ENCODE measurements at regions not wholly inside any gene's neighbourhood (a gene's known extent, or its start where the extent isn't known, plus 50 kb on each side); places are given as distances from the start of the nearest gene placed in this dataset.

GRCh38 chr12:67472539-67472938 is 176.0 kb upstream of the DYRK2 start:
- TF ChIP-seq EP300 (IDR thresholded peaks at IDR 0.05), result no peak
- no peak for TF ChIP-seq CTCF (IDR thresholded peaks at IDR 0.05)
- TF ChIP-seq POLR2AphosphoS5 (IDR thresholded peaks at IDR 0.05), result no peak
- no peak for TF ChIP-seq POLR2A (IDR thresholded peaks at IDR 0.05)

GRCh38 chr12:67474934-67475620 is 173.5 kb upstream of the DYRK2 start:
- Histone ChIP-seq H3K36me3 (no peaks in the 10 kb centered on the region), H3K4me1 (peaks cover 0 to 37% (median 22%) of the 10 kb centered on the region in 4 donors), H3K9me3 (no peaks in the 10 kb centered on the region), H3K27me3 (no peaks in the 10 kb centered on the region), H3K4me3 (no peak overlapping the region), H3K27ac (no peak overlapping the region)
- 39 to 79% methylated on average over 3 of the region's 3 CpGs for WGBS, 2 donors
- intact Hi-C loops (cut with DNase I), result no loop called here
- no peak for DNase-seq
- TF ChIP-seq POLR2A (IDR thresholded peaks at IDR 0.05), result no peak
- TF ChIP-seq EP300 (IDR thresholded peaks at IDR 0.05), result no peak
- no peak for TF ChIP-seq POLR2AphosphoS5 (IDR thresholded peaks at IDR 0.05)
- TF ChIP-seq CTCF (IDR thresholded peaks at IDR 0.05), result no peak

More at GRCh38 chr12:67472539-67472938, 176.0 kb upstream of the DYRK2 start:
- Histone ChIP-seq H3K9me3 (no peaks in the 10 kb centered on the region), H3K27ac (peak overlapping the region in 3 of 4 donors; percentile 11 to 57 (median 54)), H3K27me3 (no peaks in the 10 kb centered on the region), H3K4me1 (peaks cover 0 to 51% (median 33%) of the 10 kb centered on the region in 4 donors), H3K4me3 (no peak overlapping the region), H3K36me3 (no peaks in the 10 kb centered on the region)
- DNase-seq, result no peak
- WGBS, 2 donors, result 63 to 65% methylated on average over 1 of the region's 1 CpG
- intact Hi-C loops (cut with DNase I), result no loop called here

- no peak for DNase-seq
Observed at GRCh38 chr12:67475725-67476124, 172.8 kb upstream of the DYRK2 start.

GRCh38 chr12:67477681-67478265 is 170.8 kb upstream of the DYRK2 start:
- H3K4me3 ChIP-seq, result no peak overlapping the region
- no peaks in the 10 kb centered on the region for H3K9me3 ChIP-seq
- TF ChIP-seq EP300 (IDR thresholded peaks at IDR 0.05), result no peak
- TF ChIP-seq POLR2A (IDR thresholded peaks at IDR 0.05), result no peak
- no peak for TF ChIP-seq POLR2AphosphoS5 (IDR thresholded peaks at IDR 0.05)
- DNase-seq, result no peak
- H3K27me3 ChIP-seq, result no peaks in the 10 kb centered on the region
- H3K36me3 ChIP-seq, result no peaks in the 10 kb centered on the region
- intact Hi-C loops (cut with DNase I), result no loop called here
- WGBS, 2 donors, result 87 to 88% methylated on average over 8 of the region's 8 CpGs
- H3K27ac ChIP-seq, result no peak overlapping the region
- H3K4me1 ChIP-seq, result peaks cover 0 to 16% (median 5%) of the 10 kb centered on the region in 4 donors

More at GRCh38 chr12:67475725-67476124, 172.8 kb upstream of the DYRK2 start:
- intact Hi-C loops (cut with DNase I), result no loop called here
- WGBS, 2 donors, result 56 to 80% methylated on average over 2 of the region's 2 CpGs
- Histone ChIP-seq H3K36me3 (no peaks in the 10 kb centered on the region), H3K4me1 (peaks cover 0 to 30% (median 18%) of the 10 kb centered on the region in 4 donors), H3K9me3 (no peaks in the 10 kb centered on the region), H3K4me3 (no peak overlapping the region), H3K27me3 (no peaks in the 10 kb centered on the region), H3K27ac (no peak overlapping the region)
- TF ChIP-seq POLR2A (IDR thresholded peaks at IDR 0.05) (no peak), POLR2AphosphoS5 (IDR thresholded peaks at IDR 0.05) (no peak), EP300 (IDR thresholded peaks at IDR 0.05) (no peak), CTCF (IDR thresholded peaks at IDR 0.05) (no peak)
